MM.1S (cell line): ENCODE measurements at regions not wholly inside any gene's neighbourhood (a gene's known extent, or its start where the extent isn't known, plus 50 kb on each side); places are given as distances from the start of the nearest gene placed in this dataset.

ENCODE experiments used
- CTCF ChIP-seq: fragments of 300-600 bp; sonication (generic); IDR thresholded peaks from 2 replicates; pipeline ENCODE4 v1.5.1; 2016; ENCODE audit warnings: antibody characterized with exemption, low read length, mixed read lengths
- EZH2 ChIP-seq: fragments of 300-600 bp; sonication (generic); optimal IDR thresholded peaks from 2 replicates; pipeline ENCODE3; 2017; ENCODE audit warnings: low read depth, mild to moderate bottlenecking, antibody characterized with exemption, low read length, mixed read lengths

GRCh38 chr1:221602830-221603229 lies 139.1 kb downstream of the DUSP10 start:
- no peak for TF ChIP-seq EZH2
- TF ChIP-seq CTCF = no peak
